ENCODE measurements at regions not wholly inside any gene's neighbourhood (a gene's known extent, or its start where the extent isn't known, plus 50 kb on each side); places are given as distances from the start of the nearest gene placed in this dataset.

DNA sequence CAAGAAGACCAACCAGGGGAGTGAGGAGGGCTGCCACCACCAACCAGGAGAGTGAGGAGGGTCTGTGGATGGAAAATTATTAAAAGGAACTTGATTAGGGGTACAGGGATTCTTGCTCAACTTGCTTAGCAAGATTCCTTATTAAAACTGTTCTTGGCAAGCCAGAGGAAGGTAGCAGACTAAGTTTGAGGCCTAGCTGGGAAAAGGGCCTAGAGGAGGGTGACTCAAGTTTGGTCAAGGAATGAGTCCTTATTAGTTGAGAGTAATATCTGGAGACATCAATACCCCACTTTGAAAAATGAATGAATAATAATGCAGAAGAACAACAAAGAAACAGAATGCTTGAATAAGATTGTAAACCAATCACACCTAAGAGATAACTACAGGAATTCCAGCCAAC is 612.4 kb upstream of the ZFP42 start:
- Histone ChIP-seq H3K27ac (no peak overlapping the region), H3K4me3 (no peak overlapping the region), H3K27me3 (no peaks in the 10 kb centered on the region), H3K9me3 (no peaks in the 10 kb centered on the region), H3K4me1 (no peaks in the 10 kb centered on the region), H3K36me3 (no peaks in the 10 kb centered on the region)
- no peak for ATAC-seq
- TF ChIP-seq CTCF (IDR thresholded peaks at IDR 0.05), result no peak
- TF ChIP-seq POLR2AphosphoS5 (IDR thresholded peaks at IDR 0.05), result no peak
- TF ChIP-seq POLR2A (IDR thresholded peaks at IDR 0.05), result no peak
- no peak for TF ChIP-seq EP300 (IDR thresholded peaks at IDR 0.05)

DNA sequence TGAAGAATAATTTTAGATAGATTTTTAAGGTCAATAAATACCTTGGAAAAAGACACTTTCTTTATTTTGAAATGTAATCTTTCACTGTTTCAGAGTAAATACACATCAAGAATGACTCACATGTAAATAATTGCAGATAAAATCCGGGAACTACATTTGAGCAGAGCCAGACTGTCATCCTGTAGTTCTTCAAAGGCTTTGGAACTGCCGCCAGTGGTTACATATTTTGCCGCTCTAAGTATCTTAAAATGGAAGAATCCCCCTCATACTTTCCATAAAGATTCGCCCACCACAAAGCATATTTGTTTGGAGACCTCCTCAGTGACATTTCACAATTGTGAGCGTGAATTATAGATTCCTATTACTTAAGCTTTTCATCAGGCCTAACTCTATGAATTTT is 607.8 kb upstream of the ZFP42 start:
- no peaks in the 10 kb centered on the region for H3K36me3 ChIP-seq
- no peaks in the 10 kb centered on the region for H3K27me3 ChIP-seq
- H3K27ac ChIP-seq, result no peak overlapping the region
- no peak for ATAC-seq
- WGBS, 2 donors (ENCODE audit: low coverage in 1 of 2), result 46 to 65% methylated on average over 5 of the region's 5 CpGs
- H3K9me3 ChIP-seq, result no peaks in the 10 kb centered on the region
- no peaks in the 10 kb centered on the region for H3K4me1 ChIP-seq
- TF ChIP-seq POLR2AphosphoS5 (IDR thresholded peaks at IDR 0.05), result no peak
- TF ChIP-seq POLR2A (IDR thresholded peaks at IDR 0.05), result no peak
- TF ChIP-seq CTCF (IDR thresholded peaks at IDR 0.05), result no peak
- TF ChIP-seq EP300 (IDR thresholded peaks at IDR 0.05), result no peak
- no peak overlapping the region for H3K4me3 ChIP-seq

- Histone ChIP-seq H3K27me3 (no peaks in the 10 kb centered on the region), H3K27ac (no peak overlapping the region), H3K4me1 (no peaks in the 10 kb centered on the region), H3K36me3 (no peaks in the 10 kb centered on the region), H3K4me3 (no peak overlapping the region), H3K9me3 (no peaks in the 10 kb centered on the region)
- TF ChIP-seq POLR2AphosphoS5 (IDR thresholded peaks at IDR 0.05), result no peak
- no peak for TF ChIP-seq CTCF (IDR thresholded peaks at IDR 0.05)
- no peak for TF ChIP-seq EP300 (IDR thresholded peaks at IDR 0.05)
- TF ChIP-seq POLR2A (IDR thresholded peaks at IDR 0.05), result no peak
- no peak for ATAC-seq
- WGBS, 2 donors (ENCODE audit: low coverage in 1 of 2), result 78 to 80% methylated on average over 4 of the region's 4 CpGs
Observed at GRCh38 chr4:187389420-187389819, 606.2 kb upstream of the ZFP42 start.

- H3K27me3 ChIP-seq, result no peaks in the 10 kb centered on the region
- H3K27ac ChIP-seq, result no peak overlapping the region
- no peak for ATAC-seq
- H3K4me1 ChIP-seq, result no peaks in the 10 kb centered on the region
- no peaks in the 10 kb centered on the region for H3K36me3 ChIP-seq
- whole genome bisulfite sequencing, 2 donors (ENCODE audit: low coverage in 1 of 2), result 80 to 92% methylated on average over 1 of the region's 1 CpG
- no peak overlapping the region for H3K4me3 ChIP-seq
- H3K9me3 ChIP-seq, result no peaks in the 10 kb centered on the region
- no peak for TF ChIP-seq EP300 (IDR thresholded peaks at IDR 0.05)
- TF ChIP-seq POLR2AphosphoS5 (IDR thresholded peaks at IDR 0.05), result no peak
- TF ChIP-seq POLR2A (IDR thresholded peaks at IDR 0.05), result no peak
- TF ChIP-seq CTCF (IDR thresholded peaks at IDR 0.05), result no peak
Observed at GRCh38 chr4:187390646-187391045, 604.9 kb upstream of the ZFP42 start.

- 56 to 68% methylated on average over 3 of the region's 3 CpGs for WGBS, 2 donors (ENCODE audit: low coverage in 1 of 2)
- no peaks in the 10 kb centered on the region for H3K9me3 ChIP-seq
- H3K27me3 ChIP-seq, result no peaks in the 10 kb centered on the region
- H3K4me3 ChIP-seq, result no peak overlapping the region
- H3K4me1 ChIP-seq, result no peaks in the 10 kb centered on the region
- TF ChIP-seq CTCF (IDR thresholded peaks at IDR 0.05) (no peak), POLR2AphosphoS5 (IDR thresholded peaks at IDR 0.05) (no peak), EP300 (IDR thresholded peaks at IDR 0.05) (no peak), POLR2A (IDR thresholded peaks at IDR 0.05) (no peak)
- H3K27ac ChIP-seq, result no peak overlapping the region
- ATAC-seq, result no peak
- H3K36me3 ChIP-seq, result no peaks in the 10 kb centered on the region
Observed at GRCh38 chr4:187393531-187394344, 601.8 kb upstream of the ZFP42 start.

Measured in gastroesophageal sphincter (tissue), 4 donors.